HEK293T (cell line): ENCODE measurements at regions not wholly inside any gene's neighbourhood (a gene's known extent, or its start where the extent isn't known, plus 50 kb on each side); places are given as distances from the start of the nearest gene placed in this dataset.
"Not testable (repeated sequence)": the region's sequence is repeated elsewhere in the genome, so short reads cannot be mapped to it uniquely, and the experiment has no call there.

ENCODE experiments used
- CTCF ChIA-PET: fragments of 350-600 bp; formaldehyde crosslinking; extraction: SDS; loops from one replicate; lab custom pipeline; 2021; ENCODE audit warnings: antibody characterized with exemption, inconsistent platforms; lab: Yijun Ruan, JAX
- POLR2A ChIA-PET: fragments of 350-600 bp; formaldehyde crosslinking; extraction: SDS; loops from one replicate; lab custom pipeline; 2020; ENCODE audit warnings: antibody characterized with exemption, inconsistent platforms; lab: Yijun Ruan, JAX
- DNase-seq: peaks from one replicate; pipeline ENCODE4 v3.0.0; 2012; ENCODE audit warnings: mixed read lengths; ENCODE audit errors: extremely low spot score
- ARNT ChIP-seq: fragments of 450-650 bp; IDR thresholded peaks from 2 replicates; pipeline ENCODE4 v1.6.1; 2017; ENCODE audit warnings: mild to moderate bottlenecking
- BHLHE40 ChIP-seq: fragments of 450-650 bp; IDR thresholded peaks from 2 replicates; pipeline ENCODE4 v1.6.1; 2016; ENCODE audit warnings: mild to moderate bottlenecking, moderate library complexity, borderline replicate concordance
- CTBP1 ChIP-seq: fragments of 450-650 bp; IDR thresholded peaks from 2 replicates; pipeline ENCODE4 v1.6.1; 2016; ENCODE audit warnings: borderline replicate concordance
- ELF4 ChIP-seq: fragments of 450-650 bp; IDR thresholded peaks from 2 replicates; pipeline ENCODE4 v1.6.1; 2017; ENCODE audit warnings: antibody characterized with exemption
- FOXA1 ChIP-seq: fragments of 450-650 bp; IDR thresholded peaks from 2 replicates; pipeline ENCODE4 v1.6.1; 2016; ENCODE audit warnings: mild to moderate bottlenecking
- FOXK2 ChIP-seq: fragments of 450-650 bp; IDR thresholded peaks from 2 replicates; pipeline ENCODE4 v1.6.1; 2016; ENCODE audit warnings: mild to moderate bottlenecking
- FOXM1 ChIP-seq: fragments of 450-650 bp; IDR thresholded peaks from 2 replicates; pipeline ENCODE4 v1.6.1; 2017; ENCODE audit warnings: mild to moderate bottlenecking, borderline replicate concordance
- HDGF ChIP-seq: fragments of 450-650 bp; IDR thresholded peaks from 2 replicates; pipeline ENCODE4 v1.6.1; 2017; ENCODE audit warnings: antibody characterized with exemption, borderline replicate concordance
- L3MBTL2 ChIP-seq: fragments of 450-650 bp; conservative IDR thresholded peaks from 2 replicates; pipeline ENCODE4 v1.6.1; 2016; ENCODE audit warnings: mild to moderate bottlenecking
- LEF1 ChIP-seq: fragments of 450-650 bp; IDR thresholded peaks from 2 replicates; pipeline ENCODE4 v1.6.1; 2017; ENCODE audit warnings: mild to moderate bottlenecking, borderline replicate concordance
- NFRKB ChIP-seq: fragments of 450-650 bp; IDR thresholded peaks from 2 replicates; pipeline ENCODE4 v1.6.1; 2016; ENCODE audit warnings: mild to moderate bottlenecking, moderate library complexity
- PKNOX1 ChIP-seq: fragments of 450-650 bp; IDR thresholded peaks from 2 replicates; pipeline ENCODE4 v1.6.1; 2016
- SP1 ChIP-seq: fragments of 450-650 bp; IDR thresholded peaks from 2 replicates; pipeline ENCODE4 v1.6.1; 2017
- SUZ12 ChIP-seq: fragments of 450-650 bp; IDR thresholded peaks from 2 replicates; pipeline ENCODE4 v1.6.1; 2016; ENCODE audit warnings: mild to moderate bottlenecking
- TARDBP ChIP-seq: fragments of 450-650 bp; IDR thresholded peaks from 2 replicates; pipeline ENCODE4 v1.6.1; 2016
- ZNF384 ChIP-seq: fragments of 450-650 bp; IDR thresholded peaks from 2 replicates; pipeline ENCODE4 v1.6.1; 2016

GRCh38 chr2:105489168-105489878 is 90.5 kb upstream of the FHL2 start:
- ChIA-PET POLR2A (no interaction called here), CTCF (no interaction called here)
- TF ChIP-seq BHLHE40 (no peak), SUZ12 (no peak), L3MBTL2 (no peak), PKNOX1 (peak; percentile 31; the same call in 1 of the 2 replicates)
- DNase-seq, result peak; percentile 16

GRCh38 chr2:105488285-105488684 is 89.4 kb upstream of the FHL2 start:
- no peak for DNase-seq
- ChIA-PET CTCF (interaction anchor here (0.7 to 0.8 kb wide), 2 partner anchors 11 to 32 kb away, joined by 3 read pairs; no protein-coding TSS in a partner anchor), POLR2A (no interaction called here)
- no peak for TF ChIP-seq LEF1
- TF ChIP-seq TARDBP, result no peak
- TF ChIP-seq SUZ12, result no peak
- TF ChIP-seq ELF4, result no peak
- no peak for TF ChIP-seq BHLHE40
- no peak for TF ChIP-seq ZNF384
- TF ChIP-seq FOXK2, result no peak
- TF ChIP-seq PKNOX1, result no peak
- no peak for TF ChIP-seq NFRKB
- no peak for TF ChIP-seq HDGF
- TF ChIP-seq ARNT, result no peak
- no peak for TF ChIP-seq FOXA1
- TF ChIP-seq SP1, result no peak
- TF ChIP-seq CTBP1, result no peak
- TF ChIP-seq FOXM1, result no peak

- no peak for DNase-seq
- CTCF ChIA-PET, result interaction anchor here (0.8 kb wide), 1 partner anchor 33 kb away, joined by 3 read pairs; no protein-coding TSS in a partner anchor
- TF ChIP-seq FOXM1, result no peak
- no peak for TF ChIP-seq BHLHE40
- no peak for TF ChIP-seq FOXK2
- TF ChIP-seq SUZ12, result no peak
- no peak for TF ChIP-seq ARNT
- POLR2A ChIA-PET, result no interaction called here
Measured at GRCh38 chr2:105487142-105488069, 88.6 kb upstream of the FHL2 start.

DNA sequence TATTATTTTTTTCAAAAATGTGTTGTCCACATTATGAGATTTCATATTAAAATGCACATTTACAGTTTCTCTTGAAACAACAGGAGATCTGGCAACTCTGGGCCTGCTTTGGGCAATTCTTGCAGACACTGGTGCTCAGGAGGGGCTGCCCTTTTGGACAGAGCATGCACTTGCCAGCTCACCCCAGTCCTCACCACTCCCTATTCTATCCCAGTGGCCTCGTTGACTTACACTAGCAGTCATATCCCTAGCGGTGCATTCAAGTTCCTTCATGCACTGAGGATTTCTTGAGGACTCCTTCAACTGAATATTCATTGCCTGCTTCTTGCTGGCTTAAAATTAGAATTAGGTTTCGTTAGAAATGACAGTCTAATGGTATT is 87.9 kb upstream of the FHL2 start:
- POLR2A ChIA-PET, result no interaction called here
- TF ChIP-seq SUZ12 (no peak), FOXK2 (no peak), L3MBTL2 (no peak), PKNOX1 (no peak), FOXM1 (no peak), ELF4 (no peak), FOXA1 (no peak), CTBP1 (no peak), NFRKB (no peak), SP1 (no peak)
- CTCF ChIA-PET, result no interaction called here
- no peak for DNase-seq

GRCh38 chr2:105478670-105479069 is 79.8 kb upstream of the FHL2 start:
- ChIA-PET POLR2A (no interaction called here), CTCF (no interaction called here)
- TF ChIP-seq BHLHE40, result no peak
- DNase-seq, result no peak

GRCh38 chr2:105477050-105477620 is 78.3 kb upstream of the FHL2 start:
- CTCF ChIA-PET, result interaction anchor here (0.8 kb wide), 1 partner anchor 73 kb away, joined by 5 read pairs; no protein-coding TSS in a partner anchor

DNA sequence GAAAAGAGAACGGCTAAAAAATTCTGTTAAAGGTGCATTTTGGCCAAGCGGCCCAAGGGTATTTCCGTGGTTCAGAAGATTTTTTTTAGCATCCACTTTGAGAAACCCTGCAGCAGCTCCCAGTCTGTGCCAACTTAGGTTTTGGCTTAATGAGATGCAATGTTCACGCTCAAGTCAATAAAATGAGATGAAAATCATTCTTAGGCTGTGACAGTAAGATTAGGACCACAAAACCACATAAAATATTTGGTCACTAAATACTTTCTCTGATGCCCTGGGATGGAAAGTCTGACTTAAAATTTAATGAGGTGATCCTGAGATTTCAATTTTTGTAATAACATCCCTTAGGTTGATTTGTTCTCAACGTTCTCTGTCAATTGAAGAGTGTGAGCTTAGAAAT is 74.2 kb upstream of the FHL2 start:
- ChIA-PET CTCF (no interaction called here), POLR2A (no interaction called here)
- DNase-seq, result no peak
- TF ChIP-seq FOXK2 (no peak), PKNOX1 (no peak), ARNT (no peak), LEF1 (no peak), FOXM1 (no peak), BHLHE40 (no peak)

More at GRCh38 chr2:105477050-105477620, 78.3 kb upstream of the FHL2 start:
- DNase-seq, POLR2A ChIA-PET: not testable (repeated sequence)
